GM19035 (cell line): ENCODE measurements at regions not wholly inside any gene's neighbourhood (a gene's known extent, or its start where the extent isn't known, plus 50 kb on each side); places are given as distances from the start of the nearest gene placed in this dataset.
A peak's percentile ranks its signal among the peaks of the same experiment; 100 is the strongest.
"Not testable (repeated sequence)": the region's sequence is repeated elsewhere in the genome, so short reads cannot be mapped to it uniquely, and the experiment has no call there.

ENCODE experiments used
- ATAC-seq: cut with Tn5 transposase; IDR thresholded peaks from one replicate; pipeline ENCODE4 v1.9.1; 2021; ENCODE audit not compliant: unreplicated experiment

GRCh38 chr2:22902662-22903165, 482.3 kb upstream of the KLHL29 start:
- ATAC-seq, result no peak

GRCh38 chr2:22903616-22904015, 481.4 kb upstream of the KLHL29 start:
- ATAC-seq, result no peak

- ATAC-seq, result peak; percentile 52
Observed at GRCh38 chr2:22904126-22904684, 480.8 kb upstream of the KLHL29 start.

GRCh38 chr2:22907330-22907729, 477.6 kb upstream of the KLHL29 start:
- ATAC-seq, result no peak

DNA sequence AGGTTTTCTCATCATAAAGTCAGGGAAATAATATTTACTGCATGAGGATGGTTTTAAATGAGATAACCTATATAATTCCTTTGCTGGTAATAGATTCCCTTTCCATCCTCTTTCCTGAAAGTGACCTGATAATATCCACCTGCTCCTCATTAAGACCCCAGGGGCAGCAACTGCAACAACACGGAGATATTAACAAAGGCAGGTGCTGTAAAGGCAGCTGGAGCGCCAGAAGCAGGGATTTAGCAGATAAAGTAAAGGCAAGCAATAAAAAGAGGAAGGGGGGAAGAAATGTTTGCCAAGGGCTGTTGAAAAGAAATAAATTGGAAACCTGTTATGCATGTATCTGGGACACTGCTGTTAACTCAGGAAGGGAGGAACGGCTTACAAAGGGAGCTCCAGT, 472.6 kb upstream of the KLHL29 start:
- ATAC-seq, result no peak

DNA sequence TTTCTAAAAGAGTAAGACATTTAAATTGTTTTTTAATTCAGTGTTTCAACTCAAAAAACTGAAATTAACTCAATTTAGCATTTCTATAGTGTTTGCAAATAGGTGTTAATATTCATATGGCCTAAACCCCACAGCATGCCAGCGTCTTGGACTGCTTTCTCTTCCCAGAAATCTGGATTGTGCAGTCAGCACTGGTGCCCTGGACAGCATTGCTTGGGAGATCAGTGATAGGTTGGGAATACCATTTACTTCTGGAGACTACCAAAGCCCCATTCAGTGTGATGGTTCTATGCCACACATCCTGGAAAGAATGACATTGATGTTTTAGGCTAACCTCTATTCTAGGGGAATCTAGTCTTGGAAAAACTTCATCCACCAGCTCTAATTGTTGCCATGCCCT, 455.0 kb upstream of the KLHL29 start:
- no peak for ATAC-seq

- ATAC-seq, result no peak
Observed at GRCh38 chr2:22930781-22931180, 454.2 kb upstream of the KLHL29 start.

DNA sequence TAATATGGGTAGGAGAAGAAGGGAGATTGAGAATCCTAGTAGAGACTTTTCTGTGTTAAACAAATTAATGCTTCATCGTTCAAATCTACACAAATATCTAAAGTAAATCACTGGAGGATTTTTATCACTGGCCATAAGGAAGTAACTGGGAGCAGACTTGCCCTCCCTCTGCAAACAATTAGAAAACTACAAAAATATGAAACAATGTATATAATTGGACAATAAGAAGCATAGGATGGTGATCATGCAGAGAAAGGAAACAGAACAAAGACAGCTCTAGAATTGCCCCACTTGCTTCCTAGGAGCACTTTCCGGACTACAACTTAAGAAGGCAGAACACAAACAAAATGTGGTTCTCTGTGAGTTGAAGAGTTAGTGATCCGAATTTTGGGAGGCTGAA, 452.7 kb upstream of the KLHL29 start:
- no peak for ATAC-seq

- ATAC-seq, result no peak
Observed at GRCh38 chr2:22934747-22935146, 450.2 kb upstream of the KLHL29 start.

GRCh38 chr2:22942441-22942840, 442.5 kb upstream of the KLHL29 start:
- no peak for ATAC-seq

GRCh38 chr2:22944143-22944542, 440.8 kb upstream of the KLHL29 start:
- no peak for ATAC-seq

DNA sequence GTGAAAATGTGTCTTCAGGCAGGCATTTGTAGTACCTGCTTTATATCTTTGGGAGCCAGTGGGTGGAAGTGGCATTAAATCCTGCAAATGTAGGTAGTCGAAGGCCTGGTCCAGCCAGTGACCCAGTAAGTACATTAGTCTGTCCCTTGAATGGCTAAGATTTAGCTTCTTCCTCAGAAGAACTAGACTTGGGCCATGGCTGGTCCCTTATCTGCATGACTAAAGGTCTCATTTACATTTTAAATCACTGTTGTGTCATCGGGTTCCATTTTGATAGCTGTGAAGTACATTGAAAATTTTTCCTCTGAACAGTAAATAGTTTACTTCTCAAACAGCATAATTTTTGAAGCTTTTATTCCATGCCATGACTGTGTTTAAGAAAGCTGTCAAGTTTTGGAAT, 438.4 kb upstream of the KLHL29 start:
- no peak for ATAC-seq

- ATAC-seq, result no peak
Observed at GRCh38 chr2:22947741-22948140, 437.2 kb upstream of the KLHL29 start.

DNA sequence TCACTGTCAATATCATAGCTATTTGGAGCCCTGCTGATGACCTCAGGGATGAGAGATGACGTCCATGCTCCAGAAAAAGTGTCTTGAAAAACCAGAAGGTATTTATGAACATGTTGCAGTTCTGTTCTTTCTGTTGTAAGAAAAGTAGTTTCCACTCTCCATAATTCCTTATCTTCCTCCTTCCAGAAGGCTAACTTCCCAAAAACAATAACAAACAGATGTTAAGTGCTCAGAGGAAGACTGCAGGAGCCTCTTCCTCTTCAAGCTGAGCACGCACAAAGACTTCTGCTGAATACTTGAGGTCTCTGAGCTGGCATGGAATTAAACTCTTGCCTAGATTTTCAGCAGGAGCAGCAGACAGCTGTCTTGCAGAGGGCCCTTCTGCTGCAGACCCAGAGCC, 434.5 kb upstream of the KLHL29 start:
- no peak for ATAC-seq

DNA sequence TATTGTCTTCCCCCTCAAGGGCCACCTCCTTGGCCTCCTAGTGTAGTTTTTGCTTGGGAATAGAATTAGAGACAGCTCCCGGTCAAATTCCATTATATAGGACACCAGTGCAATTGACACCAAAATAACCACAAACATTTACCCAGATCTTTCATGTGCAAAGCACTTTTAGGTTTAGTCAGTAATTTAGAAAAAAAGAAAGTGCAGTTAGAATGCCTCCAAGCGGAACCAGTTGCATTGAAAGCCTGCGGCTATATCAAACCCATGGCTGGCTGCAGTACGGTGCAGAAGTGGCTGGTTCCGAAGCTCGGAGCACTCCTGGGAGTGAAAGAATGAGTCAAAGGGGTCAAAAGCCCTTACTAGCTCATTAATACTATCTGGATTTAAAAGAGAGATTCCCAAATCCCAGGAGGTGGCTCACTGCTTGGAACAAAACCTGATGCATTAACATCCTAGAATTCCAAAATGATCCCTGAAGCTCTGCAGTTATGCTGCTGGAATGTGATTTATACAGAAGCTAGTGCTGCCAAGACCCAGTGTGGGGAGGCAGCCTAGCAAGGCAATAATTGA, 432.2 kb upstream of the KLHL29 start:
- ATAC-seq, result no peak

- ATAC-seq, result no peak
Observed at GRCh38 chr2:22957446-22957845, 427.5 kb upstream of the KLHL29 start.

- ATAC-seq, result no peak
Observed at GRCh38 chr2:22958308-22958707, 426.7 kb upstream of the KLHL29 start.

DNA sequence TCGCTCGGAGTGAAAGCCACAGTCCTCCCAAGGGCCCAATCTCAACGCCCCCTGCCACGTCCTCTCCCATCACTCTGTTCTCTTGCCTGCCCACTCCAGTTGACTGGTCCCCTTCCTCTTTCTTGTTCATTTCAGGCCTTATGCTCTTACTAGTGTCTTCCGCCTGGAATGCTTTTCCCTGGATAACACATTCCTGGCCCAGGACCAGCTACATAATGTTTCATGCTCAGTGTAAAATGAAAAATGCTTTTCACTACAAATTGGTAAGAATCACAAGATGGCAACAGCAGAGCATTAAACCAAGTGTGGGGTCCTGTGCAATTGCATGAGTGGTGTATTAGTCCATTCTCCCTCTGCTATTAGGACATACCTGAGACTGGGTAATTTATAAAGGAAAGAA, 417.2 kb upstream of the KLHL29 start:
- ATAC-seq, result no peak

DNA sequence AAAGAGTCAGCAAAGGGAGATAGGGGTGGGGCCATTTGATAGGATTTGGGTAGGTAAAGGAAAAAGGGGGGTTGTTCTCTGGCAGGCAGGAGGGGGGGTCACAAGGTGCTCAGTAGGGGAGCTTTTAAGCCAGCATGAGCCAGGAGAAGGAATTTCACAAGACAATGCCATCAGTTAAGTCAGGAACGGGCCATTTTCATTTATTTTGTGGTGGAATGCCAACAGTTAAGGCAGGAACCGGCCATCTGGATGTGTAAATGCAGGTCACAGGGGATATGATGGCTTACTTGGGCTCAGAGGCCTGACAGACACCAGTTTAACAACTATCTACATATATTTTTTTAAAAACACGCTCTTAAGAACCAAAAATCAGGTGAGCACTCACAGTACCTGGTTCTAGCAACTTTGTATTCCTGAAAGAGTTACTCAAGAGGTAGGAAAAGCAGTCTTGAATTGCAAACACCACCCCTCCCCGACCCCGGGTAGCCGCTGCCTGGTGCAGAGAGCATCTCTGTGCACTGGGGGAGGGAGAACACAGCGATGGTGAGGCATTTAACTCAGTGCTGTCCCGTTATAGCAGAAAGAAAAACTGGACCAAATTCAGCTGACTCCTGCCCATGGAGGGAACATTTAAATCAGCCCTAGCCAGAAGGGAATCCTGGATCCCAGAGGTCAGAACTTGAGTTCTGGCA, 414.5 kb upstream of the KLHL29 start:
- no peak for ATAC-seq

DNA sequence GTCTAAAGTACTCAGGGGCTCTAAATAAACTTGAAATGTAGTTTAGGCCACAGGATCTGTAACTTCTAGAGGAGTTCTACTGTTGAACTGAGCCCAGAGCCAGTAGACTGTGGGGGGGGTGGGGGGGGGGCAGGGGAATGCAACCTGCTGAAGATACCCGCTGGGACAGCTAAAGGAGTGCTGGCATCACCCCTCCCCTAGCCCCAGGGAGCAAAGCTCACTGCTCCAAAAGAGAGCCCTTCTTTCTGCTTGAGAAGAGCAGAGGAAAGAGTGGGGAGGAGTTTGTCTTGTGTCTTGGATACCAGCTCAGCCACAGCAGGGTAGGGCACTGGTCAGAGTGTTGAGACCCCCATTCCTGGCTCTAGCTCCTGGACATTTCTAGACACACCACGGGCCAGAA, 414.0 kb upstream of the KLHL29 start:
- ATAC-seq, result no peak

- no peak for ATAC-seq
Observed at GRCh38 chr2:22981785-22982184, 403.2 kb upstream of the KLHL29 start.

GRCh38 chr2:22984152-22984551, 400.8 kb upstream of the KLHL29 start:
- not testable (repeated sequence) for ATAC-seq

- ATAC-seq, result no peak
Observed at GRCh38 chr2:22990246-22990645, 394.7 kb upstream of the KLHL29 start.
